ENCODE measurements at regions not wholly inside any gene's neighbourhood (a gene's known extent, or its start where the extent isn't known, plus 50 kb on each side); places are given as distances from the start of the nearest gene placed in this dataset.

DNA sequence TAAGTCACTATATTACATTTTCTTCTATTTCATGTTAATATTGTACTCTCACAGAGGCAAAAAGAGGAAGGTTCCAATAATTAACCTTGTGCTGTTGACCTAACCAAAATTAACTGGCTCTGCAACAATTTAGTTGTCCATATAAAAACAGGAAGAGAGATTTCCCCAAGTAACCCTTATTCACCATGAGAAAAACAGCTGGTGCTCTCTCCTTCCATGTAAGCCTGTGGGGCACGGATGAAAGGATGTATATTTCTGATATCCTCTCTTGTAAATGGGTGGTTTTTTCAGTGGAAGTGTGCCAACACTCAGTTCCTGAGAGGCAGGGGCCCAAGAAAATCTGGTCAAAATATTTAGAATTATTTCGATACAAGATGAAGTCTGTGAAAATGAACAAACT, 358.1 kb downstream of the CRPPA start:
- ATAC-seq (no peak), DNase-seq (no peak)
- Mint-ChIP-seq H3K36me3 (ENCODE audit: low read depth) (no peaks in the 10 kb centered on the region), H3K27ac (no peak overlapping the region), H3K9me3 (no peaks in the 10 kb centered on the region), H3K4me3 (no peak overlapping the region), H3K27me3 (peaks cover 4% of the 10 kb centered on the region), H3K4me1 (ENCODE audit: low read depth) (no peaks in the 10 kb centered on the region)
- ChIA-PET CTCF (interaction anchor here (1.6 kb wide), 1 partner anchor 8 kb away, joined by 4 read pairs; no protein-coding TSS in a partner anchor), POLR2A (no interaction called here)
- intact Hi-C loops (cut with micrococcal nuclease), result no loop called here
- TF ChIP-seq, protein P1, sequence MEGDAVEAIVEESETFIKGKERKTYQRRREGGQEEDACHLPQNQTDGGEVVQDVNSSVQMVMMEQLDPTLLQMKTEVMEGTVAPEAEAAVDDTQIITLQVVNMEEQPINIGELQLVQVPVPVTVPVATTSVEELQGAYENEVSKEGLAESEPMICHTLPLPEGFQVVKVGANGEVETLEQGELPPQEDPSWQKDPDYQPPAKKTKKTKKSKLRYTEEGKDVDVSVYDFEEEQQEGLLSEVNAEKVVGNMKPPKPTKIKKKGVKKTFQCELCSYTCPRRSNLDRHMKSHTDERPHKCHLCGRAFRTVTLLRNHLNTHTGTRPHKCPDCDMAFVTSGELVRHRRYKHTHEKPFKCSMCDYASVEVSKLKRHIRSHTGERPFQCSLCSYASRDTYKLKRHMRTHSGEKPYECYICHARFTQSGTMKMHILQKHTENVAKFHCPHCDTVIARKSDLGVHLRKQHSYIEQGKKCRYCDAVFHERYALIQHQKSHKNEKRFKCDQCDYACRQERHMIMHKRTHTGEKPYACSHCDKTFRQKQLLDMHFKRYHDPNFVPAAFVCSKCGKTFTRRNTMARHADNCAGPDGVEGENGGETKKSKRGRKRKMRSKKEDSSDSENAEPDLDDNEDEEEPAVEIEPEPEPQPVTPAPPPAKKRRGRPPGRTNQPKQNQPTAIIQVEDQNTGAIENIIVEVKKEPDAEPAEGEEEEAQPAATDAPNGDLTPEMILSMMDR (IDR thresholded peaks at IDR 0.05), result no peak

DNA sequence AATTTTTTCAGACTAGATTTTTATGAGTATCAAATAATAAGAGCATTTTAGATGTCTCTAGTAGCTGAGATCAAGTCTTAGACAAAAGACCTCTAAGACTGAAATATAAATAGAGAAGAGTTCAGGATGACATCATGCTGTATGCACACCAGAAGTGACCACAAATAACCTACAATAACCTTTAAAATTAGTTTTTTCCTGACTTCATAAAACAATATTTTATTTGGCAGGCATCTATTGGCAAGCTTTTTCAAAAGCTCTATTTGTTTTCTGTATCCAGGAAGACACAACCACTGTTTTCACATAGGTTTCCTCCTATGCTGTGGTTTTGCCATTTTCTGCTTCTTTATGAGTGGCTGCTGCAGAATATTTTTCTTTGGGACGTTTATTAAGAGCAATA, 359.1 kb downstream of the CRPPA start:
- no peak overlapping the region for H3K4me3 Mint-ChIP-seq
- intact Hi-C loops (cut with micrococcal nuclease), result no loop called here
- POLR2A ChIA-PET, result no interaction called here
- CTCF ChIA-PET, result interaction anchor here (1.6 kb wide), 1 partner anchor 9 kb away, joined by 4 read pairs; no protein-coding TSS in a partner anchor
- H3K4me1 Mint-ChIP-seq (ENCODE audit: low read depth), result no peaks in the 10 kb centered on the region
- H3K27me3 Mint-ChIP-seq, result peaks cover 4% of the 10 kb centered on the region
- no peaks in the 10 kb centered on the region for H3K36me3 Mint-ChIP-seq (ENCODE audit: low read depth)
- TF ChIP-seq, protein P1 (IDR thresholded peaks at IDR 0.05), result no peak
- no peak overlapping the region for H3K27ac Mint-ChIP-seq
- ATAC-seq (no peak), DNase-seq (no peak)
- no peaks in the 10 kb centered on the region for H3K9me3 Mint-ChIP-seq

DNA sequence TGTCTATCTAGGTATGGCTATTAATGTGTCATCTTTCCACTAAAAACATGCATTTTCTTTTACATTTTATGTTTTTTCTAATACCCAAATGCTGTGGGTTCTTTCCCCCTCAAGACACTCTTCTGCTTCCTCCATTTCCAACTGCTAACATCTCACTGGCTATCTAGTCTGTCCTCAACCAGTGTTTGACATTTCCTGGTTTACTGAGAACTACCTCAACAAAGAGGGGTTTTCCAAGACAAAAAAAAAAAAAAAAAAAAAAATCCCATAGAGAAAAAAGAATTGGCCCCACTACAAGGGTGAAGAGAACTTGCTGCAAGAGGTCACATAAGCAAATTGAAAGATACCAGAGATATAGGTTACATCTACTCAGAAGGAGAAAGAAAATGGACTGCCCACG, 359.7 kb downstream of the CRPPA start:
- ChIA-PET POLR2A (no interaction called here), CTCF (interaction anchor here (1.6 kb wide), 1 partner anchor 10 kb away, joined by 4 read pairs; no protein-coding TSS in a partner anchor)
- Mint-ChIP-seq H3K27ac (peak overlapping the region; percentile 14), H3K36me3 (ENCODE audit: low read depth) (no peaks in the 10 kb centered on the region), H3K27me3 (peaks cover 4% of the 10 kb centered on the region), H3K4me1 (ENCODE audit: low read depth) (no peaks in the 10 kb centered on the region), H3K9me3 (no peaks in the 10 kb centered on the region), H3K4me3 (no peak overlapping the region)
- intact Hi-C loops (cut with micrococcal nuclease), result no loop called here
- ATAC-seq, result peak; percentile 39
- DNase-seq, result no peak
- TF ChIP-seq, protein P1 (IDR thresholded peaks at IDR 0.05), result no peak

DNA sequence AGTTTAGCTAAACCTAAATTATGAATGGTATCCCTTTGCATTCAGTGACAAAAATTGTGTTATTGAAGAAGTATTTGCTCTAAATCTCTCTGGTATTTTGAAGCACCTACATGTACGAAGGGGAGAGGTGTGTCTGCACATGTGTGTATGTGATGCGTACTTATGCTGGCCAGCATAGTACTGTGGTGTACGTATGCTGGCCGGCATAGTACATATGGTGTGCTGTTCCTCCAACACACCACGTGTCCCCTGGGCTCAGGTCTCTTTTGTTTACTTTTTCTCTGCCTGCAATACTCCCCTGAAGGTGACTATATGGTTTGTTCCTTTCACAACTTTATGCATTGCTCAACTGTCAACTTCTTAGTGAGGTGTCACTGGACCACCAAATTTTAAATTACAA, 360.3 kb downstream of the CRPPA start:
- H3K36me3 Mint-ChIP-seq (ENCODE audit: low read depth), result no peaks in the 10 kb centered on the region
- H3K27ac Mint-ChIP-seq, result no peak overlapping the region
- no peaks in the 10 kb centered on the region for H3K4me1 Mint-ChIP-seq (ENCODE audit: low read depth)
- ChIA-PET CTCF (no interaction called here), POLR2A (no interaction called here)
- H3K27me3 Mint-ChIP-seq, result peaks cover 4% of the 10 kb centered on the region
- H3K9me3 Mint-ChIP-seq, result no peaks in the 10 kb centered on the region
- no peak for DNase-seq
- intact Hi-C loops (cut with micrococcal nuclease), result no loop called here
- ATAC-seq, result no peak
- H3K4me3 Mint-ChIP-seq, result no peak overlapping the region
- TF ChIP-seq, protein P1 (IDR thresholded peaks at IDR 0.05), result no peak

DNA sequence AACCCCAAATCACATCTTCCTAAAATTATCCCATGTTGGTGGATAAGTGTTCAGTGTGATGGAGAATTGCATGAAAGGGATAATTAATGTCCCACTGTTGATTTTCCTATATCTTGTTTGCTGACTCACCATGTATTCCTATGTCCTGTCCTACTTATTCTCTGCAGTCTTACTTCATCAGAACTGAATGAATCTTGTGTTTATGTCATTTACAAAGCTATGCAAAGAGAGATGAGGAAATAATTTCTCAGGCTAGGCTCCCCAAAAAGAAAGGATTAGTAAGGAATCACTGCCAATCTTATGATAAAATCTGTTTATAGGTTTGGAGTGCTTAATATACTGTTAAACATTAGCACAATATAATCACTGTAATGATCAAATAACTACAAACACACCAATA, 360.8 kb downstream of the CRPPA start:
- intact Hi-C loops (cut with micrococcal nuclease), result no loop called here
- peaks cover 4% of the 10 kb centered on the region for H3K27me3 Mint-ChIP-seq
- no peaks in the 10 kb centered on the region for H3K9me3 Mint-ChIP-seq
- no peak overlapping the region for H3K4me3 Mint-ChIP-seq
- no peaks in the 10 kb centered on the region for H3K36me3 Mint-ChIP-seq (ENCODE audit: low read depth)
- no peaks in the 10 kb centered on the region for H3K4me1 Mint-ChIP-seq (ENCODE audit: low read depth)
- ATAC-seq, result no peak
- ChIA-PET CTCF (interaction anchor here (1.1 kb wide), 1 partner anchor 38 kb away, joined by 4 read pairs; no protein-coding TSS in a partner anchor), POLR2A (no interaction called here)
- no peak overlapping the region for H3K27ac Mint-ChIP-seq
- TF ChIP-seq, protein P1 (IDR thresholded peaks at IDR 0.05), result no peak
- no peak for DNase-seq
